Stimulated activated naive B cell treated with anti-CD40 and anti-IgM and Interleukin-4, amounts not matched to agents 10 μg/mL and 1 μg/mL and 100 μg/mL, for 72 hours (primary cell): ENCODE measurements at regions not wholly inside any gene's neighbourhood (a gene's known extent, or its start where the extent isn't known, plus 50 kb on each side); places are given as distances from the start of the nearest gene placed in this dataset.
"Not testable (repeated sequence)": the region's sequence is repeated elsewhere in the genome, so short reads cannot be mapped to it uniquely, and the experiment has no call there.

Experiments used
- ATAC-seq, 2 donors: fragments of 150-1000 bp; cut with Tn5 transposase; replicated peaks; 2 replicates each; pipeline ENCODE4 v1.10.0; 2021; ENCODE audit warnings: moderate library complexity in 1 of 2
- DNase-seq: peaks from one replicate; pipeline ENCODE4 v3.0.0; 2021
- H3K27ac Mint-ChIP-seq: one replicate; pipeline ENCODE4 v1.8.0; 2022; ENCODE audit warnings: mild to moderate bottlenecking, mixed read lengths
- H3K27me3 Mint-ChIP-seq, 2 donors: one replicate each; pipeline ENCODE4 v1.8.0; 2022; ENCODE audit warnings: mixed read lengths in 2 of 2
- H3K36me3 Mint-ChIP-seq, 2 donors: one replicate each; pipeline ENCODE4 v1.8.0; 2022; ENCODE audit warnings: mixed read lengths in 2 of 2, mild to moderate bottlenecking in 1 of 2
- H3K4me1 Mint-ChIP-seq, 2 donors: one replicate each; pipeline ENCODE4 v1.8.0; 2022; ENCODE audit warnings: mixed read lengths in 2 of 2, mild to moderate bottlenecking in 1 of 2
- H3K4me3 Mint-ChIP-seq, 2 donors: one replicate each; pipeline ENCODE4 v1.8.0; 2022; ENCODE audit warnings: mild to moderate bottlenecking in 2 of 2, mixed read lengths in 2 of 2, moderate library complexity in 1 of 2
- H3K9me3 Mint-ChIP-seq, 2 donors: one replicate each; pipeline ENCODE4 v1.8.0; 2022; ENCODE audit warnings: mixed read lengths in 2 of 2, mild to moderate bottlenecking in 1 of 2

DNA sequence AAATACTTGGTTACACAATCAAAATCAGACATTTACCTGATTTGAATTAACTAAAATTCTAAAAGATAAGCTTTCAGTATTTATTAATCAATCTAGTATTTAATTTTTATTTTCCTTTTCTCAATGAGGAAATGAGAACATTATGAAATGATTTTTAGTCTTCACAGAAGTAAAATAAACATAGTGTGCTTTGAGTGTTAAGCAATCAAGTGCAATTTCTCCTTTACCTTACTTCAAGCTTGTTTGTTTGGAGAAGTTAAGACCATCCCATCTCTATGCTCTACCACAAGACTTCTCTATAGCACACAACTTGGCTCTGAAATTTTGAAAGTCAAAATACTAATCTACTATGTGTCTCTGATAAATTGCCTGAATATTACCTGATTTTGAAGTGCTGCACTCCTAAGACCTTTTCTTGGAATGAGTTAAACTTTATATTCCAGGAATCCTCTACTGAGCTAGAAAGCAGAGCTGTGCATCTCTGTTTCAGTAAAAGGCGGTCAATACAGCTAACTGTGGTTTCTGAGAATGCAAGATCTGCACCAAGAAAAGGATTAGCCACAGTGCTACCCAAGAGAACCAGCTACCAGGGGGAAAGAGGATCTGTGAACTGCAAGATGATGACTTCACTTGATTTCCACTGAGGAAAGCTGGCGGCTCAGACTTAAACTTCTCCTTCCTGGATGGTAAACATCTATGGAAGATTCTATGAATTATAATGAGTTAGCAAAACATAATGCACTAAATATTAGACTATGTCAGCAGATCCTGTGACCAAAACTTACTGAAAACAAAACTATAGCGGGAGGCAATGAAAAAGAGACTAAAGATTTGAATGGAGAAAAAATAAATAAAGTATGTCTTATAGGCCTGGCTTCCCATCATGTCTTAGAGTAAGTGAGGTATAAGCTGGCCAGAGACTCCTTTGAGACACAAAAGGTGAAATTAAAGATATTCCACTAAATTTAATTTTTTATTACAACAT is 358.7 kb downstream of the TUBA3C start:
- not testable (repeated sequence) for H3K27ac Mint-ChIP-seq, H3K36me3 Mint-ChIP-seq, H3K4me1 Mint-ChIP-seq, H3K27me3 Mint-ChIP-seq, H3K4me3 Mint-ChIP-seq, ATAC-seq, H3K9me3 Mint-ChIP-seq, DNase-seq

DNA sequence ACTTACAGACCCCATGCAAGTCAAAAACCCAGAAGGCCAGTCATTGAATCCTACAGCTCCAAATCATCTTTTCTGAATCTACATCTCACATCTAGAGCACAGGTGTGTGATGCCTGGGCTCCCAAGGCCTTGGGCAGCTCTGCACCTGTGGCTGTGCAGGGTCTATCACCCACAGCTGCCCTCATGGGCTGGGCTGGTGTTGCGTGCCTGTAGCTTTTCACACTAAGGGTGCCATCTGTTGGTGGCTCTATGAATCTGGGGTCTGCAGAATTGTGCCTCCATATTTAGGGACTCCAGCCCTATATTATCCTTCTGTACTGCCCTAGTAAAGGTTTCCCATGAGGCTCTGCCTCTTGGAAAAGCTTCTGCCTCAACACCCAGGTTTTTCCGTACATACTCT is 407.6 kb downstream of the TUBA3C start:
- not testable (repeated sequence) for H3K36me3 Mint-ChIP-seq, ATAC-seq, H3K27ac Mint-ChIP-seq, H3K4me1 Mint-ChIP-seq, DNase-seq, H3K27me3 Mint-ChIP-seq, H3K4me3 Mint-ChIP-seq, H3K9me3 Mint-ChIP-seq

DNA sequence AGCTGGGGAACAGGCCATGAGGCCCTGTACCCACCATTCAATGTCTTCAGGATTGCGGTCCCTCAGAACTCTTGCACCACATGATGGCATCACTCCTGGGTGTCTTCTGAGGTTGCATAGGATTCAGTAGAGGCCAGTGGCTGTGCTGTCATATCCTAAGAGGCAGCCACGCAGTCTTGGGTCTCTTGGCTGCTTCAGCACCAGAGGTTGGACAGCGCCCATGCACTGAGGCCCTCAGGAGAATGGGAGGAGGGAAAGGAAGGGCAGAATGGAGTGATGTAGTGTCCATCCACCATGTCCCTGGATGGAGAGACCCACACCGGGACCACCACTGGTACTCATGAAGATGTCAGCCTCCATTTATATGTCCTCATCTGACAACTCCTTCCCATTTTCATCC is 439.9 kb downstream of the TUBA3C start:
- not testable (repeated sequence) for DNase-seq, H3K36me3 Mint-ChIP-seq, H3K4me1 Mint-ChIP-seq, H3K27ac Mint-ChIP-seq, H3K27me3 Mint-ChIP-seq, ATAC-seq, H3K4me3 Mint-ChIP-seq
- peaks cover 0 to 15% of the 10 kb centered on the region in 2 donors for H3K9me3 Mint-ChIP-seq

DNA sequence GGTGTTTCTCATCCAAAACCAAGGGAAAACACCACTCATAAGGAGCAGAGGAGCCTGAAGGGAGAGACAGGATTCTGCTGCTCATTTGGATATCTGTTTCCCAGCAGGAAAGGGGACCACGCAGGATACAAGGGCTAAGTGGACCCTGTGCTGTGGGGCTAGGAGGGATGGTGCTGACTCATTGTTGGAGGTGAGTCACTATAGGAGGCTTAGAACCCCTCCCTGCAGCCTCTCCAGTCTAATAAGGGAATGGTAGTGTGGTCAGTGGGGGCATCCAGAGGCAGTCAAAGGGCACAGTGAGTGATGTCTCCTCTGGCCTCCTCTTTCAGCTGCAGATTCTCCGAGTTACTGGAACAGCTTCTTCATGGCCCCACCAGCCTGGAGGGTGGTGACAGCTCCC is 442.3 kb downstream of the TUBA3C start:
- DNase-seq (no peak), ATAC-seq (no peak)
- Mint-ChIP-seq H3K9me3 (peaks cover 3 to 12% of the 10 kb centered on the region in 2 donors), H3K36me3 (no peaks in the 10 kb centered on the region), H3K4me1 (no peaks in the 10 kb centered on the region), H3K27ac (no peak overlapping the region), H3K4me3 (no peak overlapping the region), H3K27me3 (no peaks in the 10 kb centered on the region)

DNA sequence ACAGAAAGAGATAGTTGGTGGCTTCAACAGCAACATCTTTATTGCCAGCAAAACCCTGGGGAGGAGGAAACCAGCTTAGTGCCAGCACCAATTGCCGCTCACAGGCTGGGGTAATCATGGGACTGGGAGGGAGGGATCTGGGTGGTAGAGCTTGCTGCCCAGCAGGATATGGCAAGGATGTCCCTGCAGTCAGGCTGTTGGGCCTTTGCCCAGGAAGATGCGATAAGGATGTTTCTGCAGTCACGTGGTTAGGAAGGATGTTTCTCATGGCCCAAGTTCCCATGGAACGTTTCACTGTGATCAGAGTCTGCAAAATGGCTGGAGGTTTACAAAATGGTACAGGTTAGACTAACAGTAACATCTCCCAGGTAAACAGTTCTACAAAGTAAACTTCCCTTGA is 443.5 kb downstream of the TUBA3C start:
- not testable (repeated sequence) for H3K36me3 Mint-ChIP-seq, DNase-seq, H3K4me3 Mint-ChIP-seq, H3K9me3 Mint-ChIP-seq, H3K27me3 Mint-ChIP-seq, H3K4me1 Mint-ChIP-seq, ATAC-seq, H3K27ac Mint-ChIP-seq

DNA sequence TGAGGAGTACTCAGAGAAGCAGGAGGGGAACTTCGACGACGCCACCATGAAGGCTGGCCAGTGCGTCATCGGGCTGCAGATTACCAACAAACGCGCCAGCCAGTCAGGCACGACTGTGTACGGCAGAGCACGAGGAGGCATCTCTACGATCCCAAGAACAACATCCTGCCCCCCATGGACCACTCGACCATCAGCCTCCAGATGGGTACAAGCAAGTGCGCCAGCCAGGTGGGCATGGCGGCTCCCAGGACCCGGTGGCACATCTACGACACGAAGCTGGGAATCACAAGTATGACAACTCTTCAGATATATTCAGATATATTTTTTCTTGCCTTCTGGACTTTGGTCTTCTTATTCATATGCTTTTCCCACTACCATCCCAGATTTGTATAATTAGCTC is 454.5 kb downstream of the TUBA3C start:
- not testable (repeated sequence) for H3K4me3 Mint-ChIP-seq, DNase-seq, H3K9me3 Mint-ChIP-seq, ATAC-seq, H3K27me3 Mint-ChIP-seq, H3K36me3 Mint-ChIP-seq, H3K4me1 Mint-ChIP-seq, H3K27ac Mint-ChIP-seq

DNA sequence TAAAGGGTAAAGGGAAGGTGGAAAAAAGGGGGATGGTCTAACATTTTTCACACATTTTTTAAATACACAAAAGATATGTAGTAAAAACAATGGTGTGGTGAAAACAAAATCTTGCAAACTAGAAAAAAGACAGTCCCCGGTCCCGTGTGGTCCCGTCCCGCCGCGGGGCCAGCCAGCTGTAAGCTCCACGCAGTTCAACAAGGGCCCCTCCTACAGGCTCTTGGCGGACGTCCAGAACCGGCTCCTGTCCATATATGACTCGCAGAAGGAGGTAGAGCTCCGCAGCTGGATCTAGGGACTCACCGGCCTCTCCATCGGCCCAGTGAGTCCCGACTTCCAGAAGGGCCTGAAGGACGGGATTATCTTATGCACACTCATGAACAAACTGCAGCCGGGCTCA is 455.1 kb downstream of the TUBA3C start:
- H3K36me3 Mint-ChIP-seq, H3K27ac Mint-ChIP-seq, H3K27me3 Mint-ChIP-seq, H3K4me3 Mint-ChIP-seq, ATAC-seq, H3K9me3 Mint-ChIP-seq, H3K4me1 Mint-ChIP-seq, DNase-seq: not testable (repeated sequence)

DNA sequence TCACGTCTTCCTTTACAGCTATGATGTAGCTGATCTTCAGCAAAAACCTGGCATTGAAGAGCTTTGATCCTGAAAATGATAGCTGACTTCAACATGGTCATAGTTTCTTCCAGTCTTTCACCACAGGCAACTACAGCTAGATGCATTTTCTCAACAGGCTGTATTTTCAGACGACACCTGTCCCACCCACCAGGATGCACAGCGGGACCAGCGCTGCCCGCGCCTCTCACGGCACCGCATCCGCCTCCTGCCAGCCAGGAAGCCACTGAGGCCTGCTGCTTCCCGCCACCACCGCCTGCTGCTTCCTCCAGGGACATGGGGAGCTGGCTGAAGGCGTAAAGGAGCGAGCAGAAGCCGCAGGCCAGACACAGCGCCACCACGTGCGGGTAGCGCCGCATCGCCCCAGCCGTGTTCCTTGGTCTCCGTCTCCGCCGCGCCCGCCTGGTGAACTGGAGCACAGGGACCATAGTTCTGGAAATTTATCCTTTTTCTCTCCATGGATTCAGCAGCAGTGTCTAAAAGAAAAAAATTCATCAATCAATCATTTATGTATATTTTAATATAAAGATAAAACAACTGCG is 456.3 kb downstream of the TUBA3C start:
- H3K4me3 Mint-ChIP-seq, H3K4me1 Mint-ChIP-seq, ATAC-seq, H3K27me3 Mint-ChIP-seq, H3K27ac Mint-ChIP-seq, H3K9me3 Mint-ChIP-seq, DNase-seq, H3K36me3 Mint-ChIP-seq: not testable (repeated sequence)

DNA sequence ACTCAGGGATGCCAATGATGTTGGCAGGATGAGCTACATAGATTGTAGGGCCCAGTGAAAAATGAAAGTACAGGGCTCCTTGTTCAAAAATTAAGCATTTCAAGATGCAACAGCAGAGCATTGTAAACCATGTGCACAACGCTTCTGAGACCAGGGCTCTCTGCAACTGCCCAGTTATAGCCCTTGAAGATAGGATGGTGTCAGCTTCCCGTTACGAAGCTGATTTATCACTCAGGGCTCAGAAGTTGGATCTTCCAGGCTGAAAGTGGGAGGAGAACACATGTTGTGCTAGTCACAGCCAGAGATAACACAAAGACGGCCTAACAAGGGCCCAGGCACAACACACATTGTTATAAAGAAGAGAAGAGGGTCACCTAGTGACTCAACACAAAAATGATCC is 466.7 kb downstream of the TUBA3C start:
- Mint-ChIP-seq H3K27ac (no peak overlapping the region), H3K4me3 (no peak overlapping the region), H3K36me3 (no peaks in the 10 kb centered on the region), H3K27me3 (no peaks in the 10 kb centered on the region), H3K9me3 (peaks cover 3 to 12% of the 10 kb centered on the region in 2 donors), H3K4me1 (no peaks in the 10 kb centered on the region)
- no peak for DNase-seq
- no peak for ATAC-seq

DNA sequence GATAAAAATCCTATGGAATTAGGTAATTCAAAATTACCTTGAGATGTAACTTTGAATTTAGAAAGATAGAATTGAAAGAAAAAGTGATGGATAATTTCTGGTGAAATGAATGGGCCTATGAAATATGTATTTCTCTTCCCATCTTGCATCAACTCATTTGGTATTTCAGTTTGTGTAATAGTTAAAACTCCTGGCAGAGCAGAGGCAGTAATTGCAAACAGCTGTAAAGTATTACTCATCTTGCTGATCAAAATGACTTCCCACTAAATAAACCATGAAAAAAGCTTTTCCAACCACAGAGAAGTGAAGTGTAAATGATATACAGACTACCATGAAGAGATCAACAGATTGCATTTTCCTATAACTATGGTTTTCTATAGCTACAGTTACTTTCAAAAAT is 471.0 kb downstream of the TUBA3C start:
- ATAC-seq, result not testable (repeated sequence)

DNA sequence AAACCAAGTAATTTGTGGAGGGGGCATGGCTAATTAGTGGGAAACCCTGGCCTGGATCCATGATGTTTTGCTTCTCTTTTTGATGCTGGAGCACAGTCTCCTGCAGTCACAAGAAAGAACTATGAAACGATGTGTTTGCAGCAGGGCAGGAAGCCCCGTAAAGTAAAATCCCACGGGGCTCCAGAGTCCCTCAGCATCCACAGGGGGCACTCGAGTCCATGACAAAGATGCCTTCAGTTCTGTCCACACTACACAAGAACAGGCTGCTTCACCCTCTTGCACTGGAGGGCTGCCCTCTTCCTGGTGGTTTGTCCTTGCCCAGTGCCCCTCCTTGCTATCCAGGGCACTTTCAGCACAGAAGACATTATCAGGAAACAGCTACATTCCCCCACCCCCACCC is 475.1 kb downstream of the TUBA3C start:
- DNase-seq, H3K36me3 Mint-ChIP-seq, H3K27me3 Mint-ChIP-seq, H3K9me3 Mint-ChIP-seq, H3K27ac Mint-ChIP-seq, H3K4me3 Mint-ChIP-seq, H3K4me1 Mint-ChIP-seq, ATAC-seq: not testable (repeated sequence)

More for the DNA sequence above, 471.0 kb downstream of the TUBA3C start:
- H3K27me3 Mint-ChIP-seq, DNase-seq, H3K27ac Mint-ChIP-seq, H3K4me3 Mint-ChIP-seq, H3K36me3 Mint-ChIP-seq, H3K4me1 Mint-ChIP-seq: not testable (repeated sequence)
- peaks cover 5 to 12% of the 10 kb centered on the region in 2 donors for H3K9me3 Mint-ChIP-seq

DNA sequence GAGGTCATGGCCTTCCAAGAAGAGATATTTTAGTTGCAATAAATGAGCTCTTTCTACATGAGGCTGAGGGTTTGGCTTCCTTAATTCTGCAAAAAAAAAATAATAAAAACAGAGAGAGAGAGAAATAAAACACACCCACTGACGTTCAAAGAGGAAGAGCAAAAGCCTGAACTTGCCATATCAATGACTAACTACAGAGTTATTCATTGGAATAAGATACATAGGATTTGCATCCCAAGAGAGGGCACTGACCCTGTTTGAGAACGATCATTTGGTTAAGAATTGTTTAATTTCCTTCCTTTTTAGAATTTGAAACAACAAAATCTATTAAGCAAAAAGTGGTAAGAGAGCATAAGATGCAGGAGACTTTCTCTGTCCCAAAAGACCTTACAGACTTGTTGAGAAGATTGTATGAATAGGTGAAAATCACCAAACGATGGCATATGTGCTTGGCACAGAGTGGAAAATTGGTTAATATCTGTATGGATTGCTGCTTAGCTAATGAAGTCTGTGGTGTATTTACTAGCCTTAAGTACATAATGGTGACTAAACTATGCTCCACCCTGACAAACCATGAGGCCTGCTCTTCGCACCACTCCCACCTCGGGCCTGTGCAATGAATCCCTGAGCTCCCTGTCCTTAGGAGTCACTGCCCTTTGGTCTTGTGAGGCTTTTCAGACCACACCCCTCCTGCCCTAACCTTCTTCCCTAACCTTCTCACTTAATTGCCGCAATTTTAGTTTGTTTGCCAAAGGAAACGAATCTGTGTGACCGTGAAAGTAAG is 479.0 kb downstream of the TUBA3C start:
- H3K27ac Mint-ChIP-seq, DNase-seq, H3K36me3 Mint-ChIP-seq, H3K9me3 Mint-ChIP-seq, H3K4me1 Mint-ChIP-seq, H3K27me3 Mint-ChIP-seq, H3K4me3 Mint-ChIP-seq, ATAC-seq: not testable (repeated sequence)

DNA sequence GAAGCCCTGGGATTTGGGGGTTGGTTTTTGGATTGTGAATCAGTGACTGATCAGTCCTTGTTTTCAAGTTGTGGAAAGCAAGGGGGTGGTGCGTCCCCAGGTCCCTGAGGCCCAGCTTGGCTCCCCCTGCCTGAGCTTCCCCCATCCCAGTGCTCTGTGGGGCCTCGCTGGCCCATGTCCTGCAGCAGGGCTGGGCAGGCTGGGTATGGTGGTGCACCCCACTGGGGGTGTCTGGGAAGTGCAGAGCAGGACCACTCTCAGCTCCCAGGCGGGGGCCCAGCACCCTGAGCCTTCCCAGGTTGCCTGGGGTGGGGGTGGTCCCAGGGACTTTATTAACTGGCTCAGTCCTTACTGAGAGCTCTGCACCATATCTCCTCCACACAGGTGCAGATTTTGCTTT is 483.3 kb downstream of the TUBA3C start:
- DNase-seq, H3K9me3 Mint-ChIP-seq, H3K36me3 Mint-ChIP-seq, H3K4me1 Mint-ChIP-seq, H3K27me3 Mint-ChIP-seq, H3K27ac Mint-ChIP-seq, H3K4me3 Mint-ChIP-seq, ATAC-seq: not testable (repeated sequence)

DNA sequence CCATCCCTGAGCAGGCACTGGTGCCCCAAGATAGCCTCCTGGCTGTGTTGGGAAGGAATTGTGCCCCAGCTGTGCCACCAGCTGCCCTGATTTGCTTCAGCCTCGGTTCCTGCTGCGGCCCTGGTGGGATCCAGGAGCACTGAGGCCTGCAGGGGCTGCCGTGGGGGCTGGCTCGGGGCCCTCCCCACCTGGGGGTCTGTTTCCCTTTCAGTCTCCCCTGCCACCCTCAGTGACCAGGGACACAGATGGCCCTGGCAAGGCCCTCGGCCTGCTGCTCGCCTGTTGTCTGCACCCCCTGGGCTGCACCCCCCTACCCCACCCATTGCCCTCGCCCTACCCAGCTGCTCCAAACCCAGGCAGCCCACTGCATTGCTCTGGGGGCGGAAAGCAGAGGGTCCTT is 483.8 kb downstream of the TUBA3C start:
- H3K4me3 Mint-ChIP-seq, H3K27me3 Mint-ChIP-seq, H3K27ac Mint-ChIP-seq, H3K4me1 Mint-ChIP-seq, DNase-seq, ATAC-seq, H3K9me3 Mint-ChIP-seq, H3K36me3 Mint-ChIP-seq: not testable (repeated sequence)
